ENCODE measurements at regions not wholly inside any gene's neighbourhood (a gene's known extent, or its start where the extent isn't known, plus 50 kb on each side); places are given as distances from the start of the nearest gene placed in this dataset.

- TF ChIP-seq ZFP3 (CRISPR knock-in tag; IDR thresholded peaks at IDR 0.05) (no peak), POU6F1 (CRISPR knock-in tag; IDR thresholded peaks at IDR 0.05; ENCODE audit: borderline replicate concordance, low read depth) (no peak), PATZ1 (CRISPR knock-in tag; IDR thresholded peaks at IDR 0.05; ENCODE audit: borderline replicate concordance) (no peak), BACH2 (CRISPR knock-in tag; IDR thresholded peaks at IDR 0.05; ENCODE audit: borderline replicate concordance) (no peak), OSR1 (CRISPR knock-in tag; IDR thresholded peaks at IDR 0.05) (no peak), ZFP30 (CRISPR knock-in tag; IDR thresholded peaks at IDR 0.05) (no peak)
These were observed 67.8 kb downstream of the SPIN4 start for GRCh38 chrX:63283348-63283747.

All from SK-N-SH treated with all-trans-retinoic acid at 6 μM for 48 hours (cell line).